ENCODE measurements at regions not wholly inside any gene's neighbourhood (a gene's known extent, or its start where the extent isn't known, plus 50 kb on each side); places are given as distances from the start of the nearest gene placed in this dataset.

DNA sequence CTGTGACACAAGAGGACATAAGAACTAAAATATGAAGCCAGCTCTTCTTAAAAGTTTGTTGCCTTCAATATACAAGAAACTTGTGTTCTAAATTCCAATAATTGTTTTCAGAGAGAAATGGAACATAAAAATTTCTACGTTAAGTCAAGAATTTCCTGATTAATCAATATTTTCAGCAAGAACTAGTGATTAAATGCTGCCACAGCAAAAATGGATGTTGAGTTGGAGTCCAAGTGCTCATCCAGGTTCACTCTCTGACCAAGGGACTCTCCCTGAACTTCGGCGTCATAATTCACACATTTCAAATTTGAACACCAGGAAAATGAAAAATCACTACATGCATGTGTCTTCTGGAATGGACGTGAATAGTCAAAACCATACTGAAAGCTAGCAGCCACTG lies 1263.6 kb upstream of the GOT2 start:
- TF ChIP-seq, protein P1, sequence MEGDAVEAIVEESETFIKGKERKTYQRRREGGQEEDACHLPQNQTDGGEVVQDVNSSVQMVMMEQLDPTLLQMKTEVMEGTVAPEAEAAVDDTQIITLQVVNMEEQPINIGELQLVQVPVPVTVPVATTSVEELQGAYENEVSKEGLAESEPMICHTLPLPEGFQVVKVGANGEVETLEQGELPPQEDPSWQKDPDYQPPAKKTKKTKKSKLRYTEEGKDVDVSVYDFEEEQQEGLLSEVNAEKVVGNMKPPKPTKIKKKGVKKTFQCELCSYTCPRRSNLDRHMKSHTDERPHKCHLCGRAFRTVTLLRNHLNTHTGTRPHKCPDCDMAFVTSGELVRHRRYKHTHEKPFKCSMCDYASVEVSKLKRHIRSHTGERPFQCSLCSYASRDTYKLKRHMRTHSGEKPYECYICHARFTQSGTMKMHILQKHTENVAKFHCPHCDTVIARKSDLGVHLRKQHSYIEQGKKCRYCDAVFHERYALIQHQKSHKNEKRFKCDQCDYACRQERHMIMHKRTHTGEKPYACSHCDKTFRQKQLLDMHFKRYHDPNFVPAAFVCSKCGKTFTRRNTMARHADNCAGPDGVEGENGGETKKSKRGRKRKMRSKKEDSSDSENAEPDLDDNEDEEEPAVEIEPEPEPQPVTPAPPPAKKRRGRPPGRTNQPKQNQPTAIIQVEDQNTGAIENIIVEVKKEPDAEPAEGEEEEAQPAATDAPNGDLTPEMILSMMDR (IDR thresholded peaks at IDR 0.05; ENCODE audit: borderline replicate concordance, insufficient read depth, low read depth, low read length) = no peak

DNA sequence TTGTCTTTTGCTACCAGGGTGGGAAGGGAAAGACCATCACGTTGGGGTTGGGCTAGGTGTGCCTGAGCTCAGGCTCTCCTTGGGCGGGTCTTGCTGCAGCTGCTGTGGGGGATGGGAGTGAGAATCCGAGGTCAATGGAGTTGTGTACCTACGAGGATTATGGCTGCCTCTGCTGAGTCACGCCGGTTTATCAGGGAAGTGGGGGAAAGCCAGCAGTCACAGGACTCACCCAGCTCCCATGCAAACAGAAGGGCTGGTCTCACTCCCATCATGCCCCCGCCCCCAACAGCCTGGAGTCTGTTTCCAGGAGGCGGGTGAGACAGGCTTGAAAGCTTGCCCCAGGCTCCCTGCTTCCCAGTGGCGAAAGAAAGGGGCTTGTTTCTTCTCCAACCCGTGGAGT lies 1259.0 kb upstream of the GOT2 start:
- no peak overlapping the region for H3K4me3 ChIP-seq (ENCODE audit: low read depth, low read length)
- TF ChIP-seq, protein P1 (IDR thresholded peaks at IDR 0.05; ENCODE audit: borderline replicate concordance, insufficient read depth, low read depth, low read length) = no peak

More for the DNA sequence above, 1263.6 kb upstream of the GOT2 start:
- H3K4me3 ChIP-seq (ENCODE audit: low read depth, low read length) = no peak overlapping the region

DNA sequence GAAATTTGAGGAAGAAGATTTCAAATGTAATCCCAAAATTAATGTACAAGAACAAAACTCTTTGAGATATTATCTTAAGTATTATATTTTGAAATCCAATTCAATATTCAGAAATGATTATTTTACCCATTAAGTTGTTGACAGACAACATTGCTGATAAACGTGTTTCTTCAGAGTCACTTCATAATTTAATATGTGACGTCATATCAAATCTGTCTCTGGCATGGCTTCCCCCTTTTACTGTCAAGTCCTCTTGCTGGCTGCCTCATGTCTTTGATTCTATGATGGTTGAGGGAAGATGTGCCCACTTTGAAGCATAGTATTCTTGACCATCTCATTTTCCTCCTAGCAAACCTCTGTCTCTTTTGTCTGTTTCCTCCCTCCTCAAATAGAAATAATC lies 1257.1 kb upstream of the GOT2 start:
- TF ChIP-seq, protein P1 (IDR thresholded peaks at IDR 0.05; ENCODE audit: borderline replicate concordance, insufficient read depth, low read depth, low read length) = no peak
- H3K4me3 ChIP-seq (ENCODE audit: low read depth, low read length) = no peak overlapping the region

GRCh38 chr16:59988591-59988990 lies 1254.5 kb upstream of the GOT2 start:
- TF ChIP-seq, protein P1 (IDR thresholded peaks at IDR 0.05; ENCODE audit: borderline replicate concordance, insufficient read depth, low read depth, low read length) = no peak

GRCh38 chr16:59975953-59976352 lies 1241.8 kb upstream of the GOT2 start:
- TF ChIP-seq, protein P1 (IDR thresholded peaks at IDR 0.05; ENCODE audit: borderline replicate concordance, insufficient read depth, low read depth, low read length) = no peak

More at GRCh38 chr16:59988591-59988990, 1254.5 kb upstream of the GOT2 start:
- no peak overlapping the region for H3K4me3 ChIP-seq (ENCODE audit: low read depth, low read length)

DNA sequence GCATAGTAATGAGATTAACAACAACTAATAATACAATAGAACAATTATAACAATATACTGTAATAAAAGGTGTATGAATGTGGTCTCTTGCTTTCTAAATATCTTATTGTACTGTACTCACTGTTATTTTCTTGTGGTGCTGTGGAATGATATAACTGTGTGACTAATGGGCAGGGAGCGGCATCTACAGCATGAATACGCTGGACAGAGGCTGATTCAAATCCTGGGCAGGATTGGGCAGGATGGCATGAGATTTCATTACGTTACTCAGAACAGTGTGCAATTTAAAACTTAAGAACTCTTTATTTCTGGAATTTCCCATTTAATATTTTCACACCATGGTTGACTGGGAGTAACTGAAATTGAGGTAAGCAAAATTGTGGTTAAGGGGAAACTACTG lies 1239.8 kb upstream of the GOT2 start:
- TF ChIP-seq, protein P1 (IDR thresholded peaks at IDR 0.05; ENCODE audit: borderline replicate concordance, insufficient read depth, low read depth, low read length) = no peak
- H3K4me3 ChIP-seq (ENCODE audit: low read depth, low read length) = no peak overlapping the region

More at GRCh38 chr16:59975953-59976352, 1241.8 kb upstream of the GOT2 start:
- H3K4me3 ChIP-seq (ENCODE audit: low read depth, low read length) = no peak overlapping the region

DNA sequence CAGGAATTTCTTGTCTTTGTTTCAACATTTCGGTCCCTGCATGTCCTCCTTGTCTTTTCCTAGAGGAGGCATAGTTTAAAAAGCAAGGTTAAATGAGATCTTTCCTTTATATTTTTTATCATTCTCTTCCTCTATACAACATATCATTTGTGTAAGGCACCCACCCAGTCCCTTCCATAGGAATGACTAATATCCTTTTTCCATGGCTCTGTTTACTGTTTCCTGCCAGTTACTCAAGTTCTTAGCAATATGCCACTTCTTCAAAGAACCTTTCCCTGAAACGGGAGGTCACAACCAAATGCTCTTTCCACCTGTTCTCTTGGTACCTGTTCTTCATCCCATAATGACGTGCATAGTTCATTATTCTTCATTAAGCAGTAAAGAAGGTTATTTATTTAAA lies 1237.1 kb upstream of the GOT2 start:
- TF ChIP-seq, protein P1 (IDR thresholded peaks at IDR 0.05; ENCODE audit: borderline replicate concordance, insufficient read depth, low read depth, low read length) = no peak
- no peak overlapping the region for H3K4me3 ChIP-seq (ENCODE audit: low read depth, low read length)
